ENCODE measurements at regions not wholly inside any gene's neighbourhood (a gene's known extent, or its start where the extent isn't known, plus 50 kb on each side); places are given as distances from the start of the nearest gene placed in this dataset.

DNA sequence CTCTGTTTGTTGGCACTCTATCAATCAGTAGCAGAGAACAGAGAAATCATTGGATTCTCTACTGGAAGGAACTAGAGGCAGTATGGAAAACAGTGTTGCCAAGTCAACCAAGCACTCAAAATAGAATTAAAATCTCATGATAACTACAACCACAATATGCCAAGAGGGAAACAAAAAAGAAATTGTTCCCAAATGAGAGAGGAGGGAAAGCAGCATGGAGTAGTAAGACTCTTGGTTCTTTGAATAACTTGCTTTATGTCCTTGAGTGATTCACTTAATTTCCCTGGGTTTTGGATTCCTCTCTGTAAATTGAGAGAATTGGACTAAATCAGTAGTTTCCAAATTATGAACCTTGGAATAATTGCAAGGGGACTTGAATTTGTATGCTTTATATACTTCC lies 285.5 kb upstream of the ANKRD50 start:
- no peak overlapping the region for H3K27ac ChIP-seq (replicated peaks; ENCODE audit: low read length)
- H2BK5ac ChIP-seq (ENCODE audit: low read length): no peak overlapping the region

GRCh38 chr4:124997124-124997523 lies 284.6 kb upstream of the ANKRD50 start:
- Histone ChIP-seq H3K4ac (ENCODE audit: low read length) (no peak overlapping the region), H3K4me3 (ENCODE audit: low read length in 2 of 2) (no peak overlapping the region), H3K36me3 (replicated peaks in 1 of 2; ENCODE audit: control insufficient read depth in 2 of 2, insufficient read depth in 2 of 2, low read length in 2 of 2) (no peaks in the 10 kb centered on the region), H2BK120ac (ENCODE audit: low read depth, low read length) (no peak overlapping the region), H3K23ac (ENCODE audit: low read depth, low read length, poor library complexity) (no peak overlapping the region), H3K9ac (ENCODE audit: low read depth, low read length, poor library complexity) (no peak overlapping the region), H4K91ac (ENCODE audit: low read depth, low read length, poor library complexity) (no peak overlapping the region), H3K27me3 (ENCODE audit: control insufficient read depth in 3 of 3, insufficient read depth in 3 of 3, low read depth in 1 of 3, low read length in 3 of 3) (no peaks in the 10 kb centered on the region), H2BK12ac (ENCODE audit: low read length) (no peak overlapping the region), H4K8ac (ENCODE audit: low read depth, low read length) (no peak overlapping the region), H3K79me1 (ENCODE audit: low read depth, low read length) (no peaks in the 10 kb centered on the region), H2AK5ac (ENCODE audit: low read depth, low read length) (no peak overlapping the region), H3K4me1 (ENCODE audit: control insufficient read depth in 2 of 2, insufficient read depth in 1 of 2, low read depth in 1 of 2, low read length in 2 of 2) (no peaks in the 10 kb centered on the region), H2AFZ (ENCODE audit: low read length) (no peak overlapping the region), H3K4me2 (ENCODE audit: insufficient read depth, low read length, poor library complexity, severe bottlenecking) (no peak overlapping the region), H3K9me3 (replicated peaks in 1 of 2; ENCODE audit: control insufficient read depth in 2 of 2, insufficient read depth in 1 of 2, low read depth in 1 of 2, low read length in 2 of 2) (no peaks in the 10 kb centered on the region), H3K14ac (ENCODE audit: low read length) (no peak overlapping the region), H2BK15ac (ENCODE audit: low read length) (no peak overlapping the region), H2BK5ac (ENCODE audit: low read length) (no peak overlapping the region), H3K27ac (replicated peaks; ENCODE audit: low read length) (no peak overlapping the region), H3K18ac (ENCODE audit: low read length) (no peak overlapping the region)
- no peak for DNase-seq (ENCODE audit: low spot score)
- WGBS, 2 donors (ENCODE audit: extremely low coverage in 2 of 2, insufficient read length in 2 of 2, insufficient replicate concordance in 1 of 2): no CpG with 5 or more reads among the region's 1 CpG

More for the DNA sequence above, 285.5 kb upstream of the ANKRD50 start:
- no peak overlapping the region for H3K4ac ChIP-seq (ENCODE audit: low read length)
- H4K8ac ChIP-seq (ENCODE audit: low read depth, low read length): no peak overlapping the region
- no peak overlapping the region for H2AK5ac ChIP-seq (ENCODE audit: low read depth, low read length)
- no peak overlapping the region for H3K4me2 ChIP-seq (ENCODE audit: insufficient read depth, low read length, poor library complexity, severe bottlenecking)
- H3K27me3 ChIP-seq (ENCODE audit: control insufficient read depth in 3 of 3, insufficient read depth in 3 of 3, low read depth in 1 of 3, low read length in 3 of 3): no peaks in the 10 kb centered on the region
- no peaks in the 10 kb centered on the region for H3K36me3 ChIP-seq (replicated peaks in 1 of 2; ENCODE audit: control insufficient read depth in 2 of 2, insufficient read depth in 2 of 2, low read length in 2 of 2)
- no peak overlapping the region for H2AFZ ChIP-seq (ENCODE audit: low read length)
- no peak overlapping the region for H2BK120ac ChIP-seq (ENCODE audit: low read depth, low read length)
- no peaks in the 10 kb centered on the region for H3K79me1 ChIP-seq (ENCODE audit: low read depth, low read length)
- DNase-seq (ENCODE audit: low spot score): no peak
- H2BK15ac ChIP-seq (ENCODE audit: low read length): no peak overlapping the region
- H2BK12ac ChIP-seq (ENCODE audit: low read length): no peak overlapping the region
- H3K9me3 ChIP-seq (replicated peaks in 1 of 2; ENCODE audit: control insufficient read depth in 2 of 2, insufficient read depth in 1 of 2, low read depth in 1 of 2, low read length in 2 of 2): no peaks in the 10 kb centered on the region
- H3K23ac ChIP-seq (ENCODE audit: low read depth, low read length, poor library complexity): no peak overlapping the region
- H3K4me3 ChIP-seq (ENCODE audit: low read length in 2 of 2): no peak overlapping the region
- H3K9ac ChIP-seq (ENCODE audit: low read depth, low read length, poor library complexity): no peak overlapping the region
- H3K18ac ChIP-seq (ENCODE audit: low read length): no peak overlapping the region
- H3K4me1 ChIP-seq (ENCODE audit: control insufficient read depth in 2 of 2, insufficient read depth in 1 of 2, low read depth in 1 of 2, low read length in 2 of 2): no peaks in the 10 kb centered on the region
- H3K14ac ChIP-seq (ENCODE audit: low read length): no peak overlapping the region
- no peak overlapping the region for H4K91ac ChIP-seq (ENCODE audit: low read depth, low read length, poor library complexity)

DNA sequence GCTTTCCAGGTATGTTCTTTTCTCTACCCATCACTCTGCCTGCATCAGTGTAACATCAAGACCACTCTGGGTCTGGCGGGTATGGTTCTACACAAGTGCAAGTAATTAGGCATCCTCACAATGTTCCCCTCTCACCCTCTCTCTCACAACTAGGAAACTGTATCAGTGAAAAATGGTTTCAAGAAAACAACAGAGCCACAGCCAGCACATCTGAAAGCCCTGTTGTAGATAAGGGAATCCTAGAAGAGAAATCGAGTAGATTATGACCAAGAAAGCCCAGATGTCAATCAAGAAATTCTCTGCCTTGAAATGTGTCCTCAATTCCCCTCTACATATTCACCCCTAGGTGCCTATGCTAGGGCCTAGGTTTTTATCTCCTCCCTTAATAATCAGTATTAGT lies 281.3 kb upstream of the ANKRD50 start:
- Histone ChIP-seq H2BK120ac (ENCODE audit: low read depth, low read length) (no peak overlapping the region), H3K4ac (ENCODE audit: low read length) (no peak overlapping the region), H3K14ac (ENCODE audit: low read length) (no peak overlapping the region), H3K4me1 (ENCODE audit: control insufficient read depth in 2 of 2, insufficient read depth in 1 of 2, low read depth in 1 of 2, low read length in 2 of 2) (no peaks in the 10 kb centered on the region), H3K23ac (ENCODE audit: low read depth, low read length, poor library complexity) (no peak overlapping the region), H2BK5ac (ENCODE audit: low read length) (no peak overlapping the region), H3K9ac (ENCODE audit: low read depth, low read length, poor library complexity) (no peak overlapping the region), H2BK12ac (ENCODE audit: low read length) (no peak overlapping the region), H3K27ac (replicated peaks; ENCODE audit: low read length) (no peak overlapping the region), H2AK5ac (ENCODE audit: low read depth, low read length) (no peak overlapping the region), H2BK15ac (ENCODE audit: low read length) (no peak overlapping the region), H2AFZ (ENCODE audit: low read length) (no peak overlapping the region), H3K9me3 (replicated peaks in 1 of 2; ENCODE audit: control insufficient read depth in 2 of 2, insufficient read depth in 1 of 2, low read depth in 1 of 2, low read length in 2 of 2) (no peaks in the 10 kb centered on the region), H3K79me1 (ENCODE audit: low read depth, low read length) (no peaks in the 10 kb centered on the region), H4K8ac (ENCODE audit: low read depth, low read length) (no peak overlapping the region), H3K18ac (ENCODE audit: low read length) (no peak overlapping the region), H4K91ac (ENCODE audit: low read depth, low read length, poor library complexity) (no peak overlapping the region), H3K4me3 (ENCODE audit: low read length in 2 of 2) (no peak overlapping the region), H3K27me3 (ENCODE audit: control insufficient read depth in 3 of 3, insufficient read depth in 3 of 3, low read depth in 1 of 3, low read length in 3 of 3) (no peaks in the 10 kb centered on the region), H3K36me3 (replicated peaks in 1 of 2; ENCODE audit: control insufficient read depth in 2 of 2, insufficient read depth in 2 of 2, low read length in 2 of 2) (no peaks in the 10 kb centered on the region), H3K4me2 (ENCODE audit: insufficient read depth, low read length, poor library complexity, severe bottlenecking) (no peak overlapping the region)
- WGBS, 2 donors (ENCODE audit: extremely low coverage in 2 of 2, insufficient read length in 2 of 2, insufficient replicate concordance in 1 of 2): no CpG with 5 or more reads among the region's 2 CpGs
- no peak for DNase-seq (ENCODE audit: low spot score)

DNA sequence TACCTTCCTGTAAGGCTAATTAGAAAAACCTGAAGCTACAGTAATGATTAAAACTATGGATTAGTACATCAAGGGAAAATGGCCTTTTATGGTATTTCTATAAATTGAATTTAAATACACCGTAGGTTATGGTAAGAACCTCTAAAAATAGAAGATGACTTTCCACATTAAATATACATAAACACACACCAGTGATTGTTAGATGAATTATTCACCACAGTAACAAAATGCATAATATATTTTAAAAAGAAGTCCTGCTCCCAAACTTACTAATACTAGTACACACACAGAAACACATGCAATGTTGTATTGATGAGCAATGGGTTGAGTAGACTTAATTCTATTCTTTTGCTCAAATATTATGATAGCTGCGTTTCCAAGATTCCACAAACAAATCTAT lies 277.9 kb upstream of the ANKRD50 start:
- Histone ChIP-seq H3K23ac (ENCODE audit: low read depth, low read length, poor library complexity) (no peak overlapping the region), H3K14ac (ENCODE audit: low read length) (no peak overlapping the region), H3K4ac (ENCODE audit: low read length) (no peak overlapping the region), H2BK120ac (ENCODE audit: low read depth, low read length) (no peak overlapping the region), H3K4me1 (ENCODE audit: control insufficient read depth in 2 of 2, insufficient read depth in 1 of 2, low read depth in 1 of 2, low read length in 2 of 2) (no peaks in the 10 kb centered on the region), H3K4me2 (ENCODE audit: insufficient read depth, low read length, poor library complexity, severe bottlenecking) (no peak overlapping the region), H4K91ac (ENCODE audit: low read depth, low read length, poor library complexity) (no peak overlapping the region), H2BK12ac (ENCODE audit: low read length) (no peak overlapping the region), H3K36me3 (replicated peaks in 1 of 2; ENCODE audit: control insufficient read depth in 2 of 2, insufficient read depth in 2 of 2, low read length in 2 of 2) (no peaks in the 10 kb centered on the region), H3K27me3 (ENCODE audit: control insufficient read depth in 3 of 3, insufficient read depth in 3 of 3, low read depth in 1 of 3, low read length in 3 of 3) (no peaks in the 10 kb centered on the region), H4K8ac (ENCODE audit: low read depth, low read length) (no peak overlapping the region), H3K27ac (replicated peaks; ENCODE audit: low read length) (no peak overlapping the region), H2BK5ac (ENCODE audit: low read length) (no peak overlapping the region), H2AFZ (ENCODE audit: low read length) (no peak overlapping the region), H2BK15ac (ENCODE audit: low read length) (no peak overlapping the region), H3K79me1 (ENCODE audit: low read depth, low read length) (no peaks in the 10 kb centered on the region), H2AK5ac (ENCODE audit: low read depth, low read length) (no peak overlapping the region), H3K18ac (ENCODE audit: low read length) (no peak overlapping the region), H3K9ac (ENCODE audit: low read depth, low read length, poor library complexity) (no peak overlapping the region), H3K9me3 (replicated peaks in 1 of 2; ENCODE audit: control insufficient read depth in 2 of 2, insufficient read depth in 1 of 2, low read depth in 1 of 2, low read length in 2 of 2) (no peaks in the 10 kb centered on the region), H3K4me3 (ENCODE audit: low read length in 2 of 2) (no peak overlapping the region)
- no peak for DNase-seq (ENCODE audit: low spot score)
- no CpG with 5 or more reads among the region's 2 CpGs for WGBS, 2 donors (ENCODE audit: extremely low coverage in 2 of 2, insufficient read length in 2 of 2, insufficient replicate concordance in 1 of 2)
